HFFc6 (cell line): ENCODE measurements at regions not wholly inside any gene's neighbourhood (a gene's known extent, or its start where the extent isn't known, plus 50 kb on each side); places are given as distances from the start of the nearest gene placed in this dataset.

Source experiments
- DNase-seq: peaks from one replicate; pipeline ENCODE4 v3.0.0-alpha.2; 2018
- H3K27ac Mint-ChIP-seq: 2 replicates; pipeline ENCODE4 v1.8.0; 2020; ENCODE audit warnings: mild to moderate bottlenecking, mixed read lengths
- H3K27me3 Mint-ChIP-seq: 2 replicates; pipeline ENCODE4 v1.8.0; 2021; ENCODE audit warnings: mild to moderate bottlenecking, moderate library complexity, mixed read lengths; ENCODE audit not compliant: insufficient read depth
- H3K36me3 Mint-ChIP-seq: 2 replicates; pipeline ENCODE4 v1.8.0; 2021; ENCODE audit warnings: low read depth, mixed read lengths
- H3K4me1 Mint-ChIP-seq: 2 replicates; pipeline ENCODE4 v1.8.0; 2020; ENCODE audit warnings: low read depth, mixed read lengths
- H3K4me3 Mint-ChIP-seq: 2 replicates; pipeline ENCODE4 v1.8.0; 2020; ENCODE audit warnings: mild to moderate bottlenecking, moderate library complexity, mixed read lengths
- H3K9me3 Mint-ChIP-seq: 2 replicates; pipeline ENCODE4 v1.8.0; 2020; ENCODE audit warnings: mild to moderate bottlenecking, mixed read lengths
- CTCF ChIP-seq: fragments of 200-600 bp; sonication (generic); IDR thresholded peaks from 2 replicates; pipeline ENCODE4 v1.5.0; 2021; ENCODE audit warnings: antibody characterized with exemption, mild to moderate bottlenecking

- Mint-ChIP-seq H3K36me3 (no peaks in the 10 kb centered on the region), H3K27me3 (peaks cover 3% of the 10 kb centered on the region), H3K9me3 (no peaks in the 10 kb centered on the region), H3K4me3 (no peak overlapping the region), H3K27ac (no peak overlapping the region), H3K4me1 (peaks cover 13% of the 10 kb centered on the region)
- no peak for DNase-seq
- TF ChIP-seq CTCF = no peak
These were observed 466.4 kb downstream of the KLF12 start for GRCh38 chr13:73667756-73668155.

- TF ChIP-seq CTCF = no peak
- DNase-seq = no peak
- Mint-ChIP-seq H3K4me3 (no peak overlapping the region), H3K9me3 (no peaks in the 10 kb centered on the region; the same call in 1 of the 2 replicates), H3K27me3 (peaks cover 7% of the 10 kb centered on the region), H3K36me3 (no peaks in the 10 kb centered on the region; the same call in 1 of the 2 replicates), H3K4me1 (peaks cover 6% of the 10 kb centered on the region; the same call in 1 of the 2 replicates), H3K27ac (no peak overlapping the region)
These were observed 468.9 kb downstream of the KLF12 start for GRCh38 chr13:73665261-73665660.

GRCh38 chr13:73664851-73665250 is 469.4 kb downstream of the KLF12 start:
- no peak for DNase-seq
- H3K4me3 Mint-ChIP-seq = no peak overlapping the region
- H3K9me3 Mint-ChIP-seq = no peaks in the 10 kb centered on the region; the same call in 1 of the 2 replicates
- peaks cover 7% of the 10 kb centered on the region for H3K27me3 Mint-ChIP-seq
- H3K36me3 Mint-ChIP-seq = no peaks in the 10 kb centered on the region; the same call in 1 of the 2 replicates
- no peak overlapping the region for H3K27ac Mint-ChIP-seq
- no peak for TF ChIP-seq CTCF
- peaks cover 10% of the 10 kb centered on the region for H3K4me1 Mint-ChIP-seq

GRCh38 chr13:73662833-73663232 is 471.4 kb downstream of the KLF12 start:
- peaks cover 4% of the 10 kb centered on the region for H3K36me3 Mint-ChIP-seq
- no peak overlapping the region for H3K27ac Mint-ChIP-seq
- DNase-seq = no peak
- H3K4me1 Mint-ChIP-seq = peaks cover 16% of the 10 kb centered on the region
- no peak overlapping the region for H3K4me3 Mint-ChIP-seq
- H3K9me3 Mint-ChIP-seq = peaks cover 5% of the 10 kb centered on the region
- H3K27me3 Mint-ChIP-seq = peaks cover 6% of the 10 kb centered on the region; the same call in 1 of the 2 replicates
- TF ChIP-seq CTCF = no peak

- TF ChIP-seq CTCF = no peak
- H3K27ac Mint-ChIP-seq = no peak overlapping the region
- H3K4me3 Mint-ChIP-seq = no peak overlapping the region
- H3K36me3 Mint-ChIP-seq = peaks cover 13% of the 10 kb centered on the region
- H3K9me3 Mint-ChIP-seq = peaks cover 14% of the 10 kb centered on the region
- peaks cover 6% of the 10 kb centered on the region; the same call in 1 of the 2 replicates for H3K27me3 Mint-ChIP-seq
- H3K4me1 Mint-ChIP-seq = peaks cover 20% of the 10 kb centered on the region
- DNase-seq = no peak
These were observed 472.3 kb downstream of the KLF12 start for GRCh38 chr13:73661687-73662425.
